Iris pigment epithelial cell (primary cell): ENCODE measurements at regions not wholly inside any gene's neighbourhood (a gene's known extent, or its start where the extent isn't known, plus 50 kb on each side); places are given as distances from the start of the nearest gene placed in this dataset.
A peak's percentile ranks its signal among the peaks of the same experiment; 100 is the strongest.
"Not testable (repeated sequence)": the region's sequence is repeated elsewhere in the genome, so short reads cannot be mapped to it uniquely, and the experiment has no call there.

Experiments used
- DNase-seq: peaks from one replicate; pipeline ENCODE4 v3.0.0-alpha.2; 2011; ENCODE audit warnings: low read depth

- peak; percentile 54 for DNase-seq
Measured at GRCh38 chr9:108033976-108034964, 544.7 kb upstream of the KLF4 start.

- not testable (repeated sequence) for DNase-seq
Measured at GRCh38 chr9:108032079-108032478, 542.5 kb upstream of the KLF4 start.

- not testable (repeated sequence) for DNase-seq
Measured at GRCh38 chr9:108031221-108031620, 541.7 kb upstream of the KLF4 start.

GRCh38 chr9:108026718-108027117 lies 537.1 kb upstream of the KLF4 start:
- not testable (repeated sequence) for DNase-seq

GRCh38 chr9:108024604-108025003 lies 535.0 kb upstream of the KLF4 start:
- no peak for DNase-seq

- DNase-seq: no peak
Measured at GRCh38 chr9:108022246-108022935, 532.8 kb upstream of the KLF4 start.

- no peak for DNase-seq
Measured at GRCh38 chr9:108021096-108021710, 531.6 kb upstream of the KLF4 start.

- no peak for DNase-seq
Measured at GRCh38 chr9:108019821-108020220, 530.3 kb upstream of the KLF4 start.

GRCh38 chr9:108017671-108018070 lies 528.1 kb upstream of the KLF4 start:
- no peak for DNase-seq

GRCh38 chr9:108016446-108016845 lies 526.9 kb upstream of the KLF4 start:
- no peak for DNase-seq

GRCh38 chr9:108015690-108016089 lies 526.1 kb upstream of the KLF4 start:
- DNase-seq: no peak

GRCh38 chr9:108014353-108014752 lies 524.8 kb upstream of the KLF4 start:
- DNase-seq: no peak

GRCh38 chr9:108012886-108013665 lies 523.5 kb upstream of the KLF4 start:
- DNase-seq: no peak

- DNase-seq: no peak
Measured at GRCh38 chr9:108012405-108012804, 522.8 kb upstream of the KLF4 start.

- DNase-seq: no peak
Measured at GRCh38 chr9:108003526-108003925, 514.0 kb upstream of the KLF4 start.

GRCh38 chr9:108002371-108002956 lies 512.9 kb upstream of the KLF4 start:
- no peak for DNase-seq

GRCh38 chr9:108001237-108001636 lies 511.7 kb upstream of the KLF4 start:
- no peak for DNase-seq

GRCh38 chr9:107999890-108000289 lies 510.3 kb upstream of the KLF4 start:
- no peak for DNase-seq

- DNase-seq: no peak
Measured at GRCh38 chr9:107999011-107999410, 509.4 kb upstream of the KLF4 start.

- no peak for DNase-seq
Measured at GRCh38 chr9:107994648-107995047, 505.1 kb upstream of the KLF4 start.

GRCh38 chr9:107992271-107992670 lies 502.7 kb upstream of the KLF4 start:
- no peak for DNase-seq

- DNase-seq: no peak
Measured at GRCh38 chr9:107991581-107991980, 502.0 kb upstream of the KLF4 start.
